Liver (tissue), 8 donors: ENCODE measurements at regions not wholly inside any gene's neighbourhood (a gene's known extent, or its start where the extent isn't known, plus 50 kb on each side); places are given as distances from the start of the nearest gene placed in this dataset.

Source experiments
- DNase-seq: peaks from one replicate; pipeline ENCODE4 v3.0.0-alpha.2; 2017; ENCODE audit warnings: low spot score
- H3K27ac ChIP-seq, 2 donors: one replicate each; pipeline ENCODE4 v1.7.0; 2013; ENCODE audit warnings: inconsistent platforms in 2 of 2, low read length in 2 of 2, control low read depth in 1 of 2, low read depth in 1 of 2, mild to moderate bottlenecking in 1 of 2
- H3K27me3 ChIP-seq, 4 donors: one replicate each; pipeline versions ENCODE4 v1.6.1 to v1.7.0; 2013; ENCODE audit warnings: low read length in 3 of 4, inconsistent platforms in 1 of 4, mild to moderate bottlenecking in 1 of 4, moderate library complexity in 1 of 4; ENCODE audit not compliant: control insufficient read depth in 4 of 4, insufficient read depth in 4 of 4
- H3K36me3 ChIP-seq, 4 donors: one replicate each; pipeline versions ENCODE4 v1.6.1 to v1.7.0; 2013; ENCODE audit warnings: low read length in 3 of 4, mild to moderate bottlenecking in 3 of 4, low read depth in 1 of 4, moderate library complexity in 1 of 4; ENCODE audit not compliant: control insufficient read depth in 4 of 4, insufficient read depth in 3 of 4
- H3K4me1 ChIP-seq, 4 donors: one replicate each; pipeline versions ENCODE4 v1.6.1 to v1.7.0; 2013; ENCODE audit warnings: low read length in 3 of 4, mild to moderate bottlenecking in 3 of 4, moderate library complexity in 1 of 4; ENCODE audit not compliant: control insufficient read depth in 4 of 4, insufficient read depth in 4 of 4
- H3K4me3 ChIP-seq, 3 donors: one replicate each; pipeline versions ENCODE4 v1.6.1 to v1.7.0; 2013; ENCODE audit warnings: low read length in 3 of 3, control low read depth in 1 of 3, low read depth in 1 of 3, mild to moderate bottlenecking in 1 of 3
- H3K9ac ChIP-seq, 2 donors: one replicate each; pipeline ENCODE4 v1.7.0; 2013; ENCODE audit warnings: low read length in 2 of 2, mild to moderate bottlenecking in 2 of 2, moderate library complexity in 2 of 2, control low read depth in 1 of 2, low read depth in 1 of 2
- H3K9me3 ChIP-seq, 4 donors: one replicate each; pipeline versions ENCODE4 v1.6.1 to v1.7.0; 2013; ENCODE audit warnings: low read length in 3 of 4; ENCODE audit not compliant: control insufficient read depth in 4 of 4
- CTCF ChIP-seq: fragments of 150-350 bp; IDR thresholded peaks from 2 replicates; pipeline ENCODE4 v1.5.1; 2017; ENCODE audit warnings: improper control_type of control experiment, low read depth, low read length; ENCODE audit not compliant: missing input control
- EGR1 ChIP-seq, 2 donors: IDR thresholded peaks; 2 replicates each; pipeline ENCODE4 v1.6.1; 2016 to 2018; ENCODE audit warnings: antibody characterized with exemption in 2 of 2, low read depth in 2 of 2
- FOXA1 ChIP-seq: IDR thresholded peaks from 2 replicates; pipeline ENCODE4 v1.6.1; 2016; ENCODE audit warnings: antibody characterized with exemption
- FOXA2 ChIP-seq: IDR thresholded peaks from 2 replicates; pipeline ENCODE4 v1.6.1; 2016; ENCODE audit warnings: antibody characterized with exemption
- GABPA ChIP-seq, 2 donors: IDR thresholded peaks in 1 of 2; conservative IDR thresholded peaks in 1 of 2; 2 replicates each; pipeline ENCODE4 v1.6.1; 2016; ENCODE audit warnings: antibody characterized with exemption in 2 of 2, mild to moderate bottlenecking in 1 of 2, moderate library complexity in 1 of 2
- HNF4A ChIP-seq, 2 donors: conservative IDR thresholded peaks; 2 replicates each; pipeline ENCODE4 v1.6.1; 2016; ENCODE audit warnings: antibody characterized with exemption in 2 of 2, mild to moderate bottlenecking in 2 of 2
- HNF4G ChIP-seq: IDR thresholded peaks from 2 replicates; pipeline ENCODE4 v1.6.1; 2016; ENCODE audit warnings: antibody characterized with exemption
- NR2F2 ChIP-seq: IDR thresholded peaks from 2 replicates; pipeline ENCODE4 v1.6.1; 2016; ENCODE audit warnings: antibody characterized with exemption
- RAD21 ChIP-seq, 2 donors: IDR thresholded peaks; 2 replicates each; pipeline ENCODE4 v1.6.1; 2016; ENCODE audit warnings: antibody characterized with exemption in 2 of 2, mild to moderate bottlenecking in 2 of 2
- REST ChIP-seq: IDR thresholded peaks from 2 replicates; pipeline ENCODE4 v1.6.1; 2016; ENCODE audit warnings: antibody characterized with exemption, mild to moderate bottlenecking
- TAF1 ChIP-seq: conservative IDR thresholded peaks from 2 replicates; pipeline ENCODE4 v1.6.1; 2016; ENCODE audit warnings: antibody characterized with exemption, mild to moderate bottlenecking
- WGBS: extraction: QIAGEN DNeasy Blood & Tissue Kit; methylation state at CpG from one replicate; pipeline ENCODE4 v1.1.7; 2013; 5-methylcytosine and 5-hydroxymethylcytosine counted together
- TF ChIP-seq, protein P1 (sequence below): IDR thresholded peaks from 2 replicates; pipeline ENCODE4 v1.6.1; 2016; ENCODE audit warnings: antibody characterized with exemption
- donor health status: healthy.
- donor health status: healthy.
- donor health status: healthy.
- donor health status: healthy.
- donor health status: healthy.

DNA sequence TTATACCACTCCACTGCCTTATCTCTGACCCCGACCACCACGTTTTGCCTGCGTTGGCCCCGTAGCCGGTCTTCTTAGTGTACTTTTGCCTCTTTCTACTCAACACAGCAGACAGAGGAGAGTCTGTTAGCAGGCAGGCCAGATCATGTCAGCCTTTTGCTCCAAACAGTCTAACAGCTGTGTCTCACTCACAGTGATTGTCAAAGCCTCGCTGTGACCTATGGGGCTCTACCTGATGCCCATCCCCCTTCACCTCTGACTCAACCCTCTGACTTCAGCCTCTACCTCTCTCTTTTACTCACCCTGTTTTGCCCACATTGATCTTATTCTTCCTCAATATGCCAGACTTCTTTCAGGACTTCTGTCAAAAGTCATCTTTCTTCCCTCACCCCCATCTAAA lies 127.1 kb downstream of the TRIML1 start (continued):
- no peak for TF ChIP-seq TAF1
- TF ChIP-seq GABPA (IDR thresholded peaks at IDR 0.05 in 1 of 2, conservative IDR thresholded peaks at IDR 0.05 in 1 of 2): no peak
- TF ChIP-seq HNF4A (conservative IDR thresholded peaks at IDR 0.05): no peak
- no peak for TF ChIP-seq EGR1 (IDR thresholded peaks at IDR 0.05; ENCODE audit: low read depth in 2 of 2)
- no peak for TF ChIP-seq HNF4G
- TF ChIP-seq FOXA2: no peak
- TF ChIP-seq, protein P1, sequence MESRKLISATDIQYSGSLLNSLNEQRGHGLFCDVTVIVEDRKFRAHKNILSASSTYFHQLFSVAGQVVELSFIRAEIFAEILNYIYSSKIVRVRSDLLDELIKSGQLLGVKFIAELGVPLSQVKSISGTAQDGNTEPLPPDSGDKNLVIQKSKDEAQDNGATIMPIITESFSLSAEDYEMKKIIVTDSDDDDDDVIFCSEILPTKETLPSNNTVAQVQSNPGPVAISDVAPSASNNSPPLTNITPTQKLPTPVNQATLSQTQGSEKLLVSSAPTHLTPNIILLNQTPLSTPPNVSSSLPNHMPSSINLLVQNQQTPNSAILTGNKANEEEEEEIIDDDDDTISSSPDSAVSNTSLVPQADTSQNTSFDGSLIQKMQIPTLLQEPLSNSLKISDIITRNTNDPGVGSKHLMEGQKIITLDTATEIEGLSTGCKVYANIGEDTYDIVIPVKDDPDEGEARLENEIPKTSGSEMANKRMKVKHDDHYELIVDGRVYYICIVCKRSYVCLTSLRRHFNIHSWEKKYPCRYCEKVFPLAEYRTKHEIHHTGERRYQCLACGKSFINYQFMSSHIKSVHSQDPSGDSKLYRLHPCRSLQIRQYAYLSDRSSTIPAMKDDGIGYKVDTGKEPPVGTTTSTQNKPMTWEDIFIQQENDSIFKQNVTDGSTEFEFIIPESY: no peak
- TF ChIP-seq FOXA1: no peak

- H3K27me3 ChIP-seq: peaks cover 0 to 2% (median 0%) of the 10 kb centered on the region in 4 donors
- H3K4me1 ChIP-seq: no peaks in the 10 kb centered on the region
- no peak overlapping the region for H3K9ac ChIP-seq
- H3K36me3 ChIP-seq: no peaks in the 10 kb centered on the region
- no peak overlapping the region for H3K4me3 ChIP-seq
- no peak for DNase-seq
- no peaks in the 10 kb centered on the region for H3K9me3 ChIP-seq
- no peak overlapping the region for H3K27ac ChIP-seq
- WGBS: 80% methylated on average over 13 of the region's 13 CpGs
- no peak for TF ChIP-seq NR2F2
- no peak for TF ChIP-seq RAD21 (IDR thresholded peaks at IDR 0.05)
- TF ChIP-seq TAF1: no peak
- no peak for TF ChIP-seq REST
- TF ChIP-seq CTCF: no peak
These were observed 129.1 kb downstream of the TRIML1 start for GRCh38 chr4:188268131-188268908.
